VCaP (cell line): ENCODE measurements at regions not wholly inside any gene's neighbourhood (a gene's known extent, or its start where the extent isn't known, plus 50 kb on each side); places are given as distances from the start of the nearest gene placed in this dataset.

Experiments
- H3K27ac ChIP-seq: fragments of 450-650 bp; 2 replicates; pipeline ENCODE4 v1.5.1; 2017
- CTCF ChIP-seq: fragments of 450-650 bp; conservative IDR thresholded peaks from 2 replicates; pipeline ENCODE4 v1.5.1; 2017; ENCODE audit warnings: mild to moderate bottlenecking, moderate library complexity

- H3K27ac ChIP-seq: no peak overlapping the region
- TF ChIP-seq CTCF: no peak
These were observed 911.1 kb downstream of the TTLL7 start for GRCh38 chr1:83087851-83088250.

GRCh38 chr1:83086986-83087512 lies 911.9 kb downstream of the TTLL7 start:
- no peak for TF ChIP-seq CTCF
- 0 out of 2 replicates have a peak overlapping the region, but pooled peaks have one; percentile 15 for H3K27ac ChIP-seq

DNA sequence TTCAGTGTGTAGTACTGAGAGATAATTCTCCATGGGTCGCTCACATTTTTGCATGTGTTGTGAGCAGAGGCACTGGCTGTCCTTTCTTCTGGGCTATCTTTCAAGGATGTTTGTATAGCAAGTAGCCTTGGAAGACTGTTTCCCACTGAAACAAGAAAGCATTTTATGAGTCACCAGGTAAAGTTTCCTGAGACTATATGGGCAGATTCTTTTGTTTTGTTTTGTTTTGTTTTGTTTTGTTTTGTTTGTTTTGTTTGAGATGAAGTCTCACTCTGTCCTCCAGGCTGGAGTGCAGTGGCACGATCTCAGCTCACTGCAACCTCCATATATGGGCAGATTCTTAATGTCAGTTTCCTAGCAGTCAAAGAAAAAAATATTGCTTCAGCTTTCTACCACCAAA lies 912.6 kb downstream of the TTLL7 start:
- 0 out of 2 replicates have a peak overlapping the region, but pooled peaks have one; percentile 15 for H3K27ac ChIP-seq
- no peak for TF ChIP-seq CTCF

GRCh38 chr1:83083589-83084224 lies 915.2 kb downstream of the TTLL7 start:
- no peak overlapping the region for H3K27ac ChIP-seq
- no peak for TF ChIP-seq CTCF

DNA sequence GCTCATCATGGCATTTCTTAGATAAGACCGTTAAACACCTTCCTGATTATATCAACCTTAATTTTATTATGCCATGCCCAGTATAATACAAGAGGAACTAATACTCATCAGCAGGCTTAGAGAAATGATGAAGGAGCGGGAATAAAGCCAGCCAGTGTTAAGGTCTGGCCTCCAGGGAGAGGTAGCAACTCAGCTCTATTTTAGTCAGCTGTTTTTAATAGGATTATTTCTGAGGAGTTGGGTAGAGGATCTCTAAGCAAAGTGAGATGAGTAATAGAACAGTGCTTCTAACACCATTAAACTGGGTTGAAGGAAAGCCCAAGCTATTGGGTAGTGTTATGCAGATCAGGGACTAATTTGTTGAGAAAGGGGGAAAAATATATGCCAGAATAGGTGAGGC lies 921.5 kb downstream of the TTLL7 start:
- TF ChIP-seq CTCF: no peak
- no peak overlapping the region for H3K27ac ChIP-seq

GRCh38 chr1:83075107-83075506 lies 923.8 kb downstream of the TTLL7 start:
- H3K27ac ChIP-seq: no peak overlapping the region
- TF ChIP-seq CTCF: no peak

DNA sequence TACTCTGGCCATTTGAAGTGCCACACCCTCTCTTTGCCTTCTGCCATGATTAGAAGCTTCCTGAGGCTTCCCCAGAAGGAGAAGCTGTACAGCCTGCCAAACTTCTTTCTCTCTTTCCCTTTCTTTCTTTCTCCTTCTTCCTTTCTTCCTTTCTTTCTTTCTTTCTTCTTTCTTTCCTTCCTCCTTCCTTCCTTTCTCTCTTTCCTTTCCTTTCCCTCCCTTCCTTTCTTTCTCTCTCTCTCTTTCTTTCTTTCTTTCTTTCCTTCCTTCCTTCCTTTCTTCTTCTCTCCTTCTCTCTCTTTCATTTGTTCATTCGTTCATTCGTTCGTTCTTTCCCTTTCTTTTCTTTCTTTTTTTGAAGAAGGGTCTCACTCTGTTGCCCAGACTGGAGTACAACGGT lies 931.0 kb downstream of the TTLL7 start:
- no peak overlapping the region for H3K27ac ChIP-seq
- TF ChIP-seq CTCF: no peak
